Common myeloid progenitor, CD34-positive (primary cell): ENCODE measurements at regions not wholly inside any gene's neighbourhood (a gene's known extent, or its start where the extent isn't known, plus 50 kb on each side); places are given as distances from the start of the nearest gene placed in this dataset.
A peak's percentile ranks its signal among the peaks of the same experiment; 100 is the strongest.

Source experiments
- CTCF ChIA-PET: fragments of 350-600 bp; sonication (Branson Sonifier 250); formaldehyde crosslinking; loops from one replicate; lab custom pipeline; 2021; ENCODE audit warnings: antibody characterized with exemption; lab: Charles Lee
- POLR2A ChIA-PET: fragments of 350-600 bp; sonication (Branson Sonifier 250); formaldehyde crosslinking; loops from one replicate; lab custom pipeline; 2021; ENCODE audit warnings: antibody characterized with exemption; lab: Charles Lee
- DNase-seq, 3 donors: peaks; one replicate each; pipeline versions ENCODE4 v3.0.0 to v3.0.0-alpha.2; 2013
- H3K27ac ChIP-seq, 2 experiments: 1 replicate in 1 of 2; 2 replicates in 1 of 2; pipeline ENCODE4 v1.7.0; 2013; ENCODE audit warnings: inconsistent platforms in 2 of 2, low read length in 2 of 2, mild to moderate bottlenecking in 2 of 2, low read depth in 1 of 2, moderate library complexity in 1 of 2; ENCODE audit not compliant: severe bottlenecking in 2 of 2, insufficient read depth in 1 of 2, poor library complexity in 1 of 2
- H3K27me3 ChIP-seq, 5 experiments: replicated peaks in 2 of 5; 1 replicate in 3 of 5; 2 replicates in 2 of 5; pipeline versions ENCODE4 v1.6.1 to v1.7.0; 2013; ENCODE audit warnings: low read length in 4 of 5, mild to moderate bottlenecking in 2 of 5, moderate library complexity in 2 of 5, inconsistent platforms in 1 of 5; ENCODE audit not compliant: insufficient read depth in 5 of 5, control insufficient read depth in 4 of 5
- H3K36me3 ChIP-seq, 4 experiments: 1 replicate in 2 of 4; 2 replicates in 2 of 4; pipeline versions ENCODE4 v1.6.1 to v1.7.0; 2013; ENCODE audit warnings: low read length in 3 of 4, control low read depth in 1 of 4, mild to moderate bottlenecking in 1 of 4; ENCODE audit not compliant: control insufficient read depth in 4 of 4, insufficient read depth in 4 of 4
- H3K4me1 ChIP-seq, 4 experiments: 1 replicate in 3 of 4; 2 replicates in 1 of 4; pipeline versions ENCODE4 v1.6.1 to v1.7.1; 2013; ENCODE audit warnings: low read length in 3 of 4, mild to moderate bottlenecking in 3 of 4, control low read depth in 1 of 4, inconsistent platforms in 1 of 4, moderate library complexity in 1 of 4; ENCODE audit not compliant: control insufficient read depth in 4 of 4, insufficient read depth in 4 of 4; ENCODE audit errors: control extremely low read depth in 1 of 4
- H3K4me3 ChIP-seq, 7 experiments: 1 replicate in 4 of 7; 2 replicates in 3 of 7; pipeline versions ENCODE4 v1.5.1 to v1.7.0; 2013; ENCODE audit warnings: mild to moderate bottlenecking in 7 of 7, low read length in 6 of 7, moderate library complexity in 6 of 7, inconsistent platforms in 2 of 7, low read depth in 2 of 7, control low read depth in 1 of 7; ENCODE audit not compliant: insufficient read depth in 4 of 7, control insufficient read depth in 1 of 7; ENCODE audit errors: extremely low read depth in 1 of 7
- H3K9me3 ChIP-seq, 5 experiments: 1 replicate in 4 of 5; 2 replicates in 1 of 5; pipeline versions ENCODE4 v1.6.1 to v1.7.1; 2013; ENCODE audit warnings: low read length in 4 of 5, mild to moderate bottlenecking in 2 of 5, inconsistent platforms in 1 of 5, low read depth in 1 of 5, moderate library complexity in 1 of 5; ENCODE audit not compliant: control insufficient read depth in 4 of 5, insufficient read depth in 2 of 5; ENCODE audit errors: control extremely low read depth in 1 of 5
- WGBS: methylation state at CpG from one replicate; pipeline ENCODE4 v1.1.5; 2013; ENCODE audit not compliant: insufficient coverage; 5-methylcytosine and 5-hydroxymethylcytosine counted together

- H3K9me3 ChIP-seq = no peaks in the 10 kb centered on the region
- H3K4me1 ChIP-seq = no peaks in the 10 kb centered on the region
- H3K36me3 ChIP-seq = no peaks in the 10 kb centered on the region
- no peak overlapping the region for H3K27ac ChIP-seq
- POLR2A ChIA-PET = no interaction called here
- 100% methylated on average over 4 of the region's 5 CpGs for WGBS
- no peak overlapping the region for H3K4me3 ChIP-seq
- H3K27me3 ChIP-seq = no peaks in the 10 kb centered on the region
- no peak for DNase-seq
- CTCF ChIA-PET = no interaction called here
These were observed 551.5 kb downstream of the LMO4 start for GRCh38 chr1:87880098-87880760.

- H3K4me3 ChIP-seq = no peak overlapping the region
- ChIA-PET POLR2A (no interaction called here), CTCF (no interaction called here)
- no peaks in the 10 kb centered on the region for H3K9me3 ChIP-seq
- DNase-seq = no peak
- H3K4me1 ChIP-seq = no peaks in the 10 kb centered on the region
- H3K36me3 ChIP-seq = no peaks in the 10 kb centered on the region
- H3K27ac ChIP-seq = no peak overlapping the region
- 93% methylated on average over 2 of the region's 3 CpGs for WGBS
- no peaks in the 10 kb centered on the region for H3K27me3 ChIP-seq
These were observed 552.1 kb downstream of the LMO4 start for GRCh38 chr1:87880764-87881163.

DNA sequence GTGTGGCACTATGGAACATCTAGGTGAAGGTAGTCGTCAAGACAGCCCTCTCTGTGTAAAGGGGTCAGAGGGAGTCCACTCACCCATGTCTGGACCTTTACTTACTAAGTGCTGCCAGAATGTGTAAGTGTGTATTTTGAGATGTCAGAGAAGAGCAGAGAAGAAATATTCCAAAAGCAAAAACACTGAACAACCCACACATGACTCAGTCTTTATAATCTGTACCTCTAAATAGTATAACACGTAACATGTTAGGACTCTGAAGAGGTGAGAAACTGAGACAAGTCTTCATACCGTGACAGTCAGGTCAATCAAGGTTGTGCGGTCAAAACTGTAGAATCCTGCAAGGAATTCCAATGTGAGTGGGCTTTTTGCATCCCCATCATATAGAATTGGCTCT lies 555.2 kb downstream of the LMO4 start:
- Histone ChIP-seq H3K4me1 (peaks cover 1 to 16% (median 11%) of the 10 kb centered on the region in 4 experiments), H3K27me3 (no peaks in the 10 kb centered on the region), H3K27ac (no peak overlapping the region), H3K36me3 (no peaks in the 10 kb centered on the region), H3K9me3 (no peaks in the 10 kb centered on the region), H3K4me3 (no peak overlapping the region)
- ChIA-PET CTCF (no interaction called here), POLR2A (no interaction called here)
- WGBS = 100% methylated on average over 4 of the region's 4 CpGs
- no peak for DNase-seq

- WGBS = 100% methylated on average over 1 of the region's 7 CpGs
- ChIA-PET POLR2A (no interaction called here), CTCF (no interaction called here)
- DNase-seq = no peak
- peaks cover 1 to 16% (median 11%) of the 10 kb centered on the region in 4 experiments for H3K4me1 ChIP-seq
- H3K4me3 ChIP-seq = no peak overlapping the region
- no peaks in the 10 kb centered on the region for H3K27me3 ChIP-seq
- H3K27ac ChIP-seq = no peak overlapping the region
- H3K36me3 ChIP-seq = no peaks in the 10 kb centered on the region
- H3K9me3 ChIP-seq = no peaks in the 10 kb centered on the region
These were observed 555.9 kb downstream of the LMO4 start for GRCh38 chr1:87884581-87884980.

- no peaks in the 10 kb centered on the region for H3K9me3 ChIP-seq
- no peaks in the 10 kb centered on the region for H3K36me3 ChIP-seq
- POLR2A ChIA-PET = no interaction called here
- no peaks in the 10 kb centered on the region for H3K27me3 ChIP-seq
- no peak overlapping the region for H3K4me3 ChIP-seq
- peaks cover 1 to 16% (median 11%) of the 10 kb centered on the region in 4 experiments for H3K4me1 ChIP-seq
- H3K27ac ChIP-seq = no peak overlapping the region
- CTCF ChIA-PET = no interaction called here
- DNase-seq = no peak
- 96% methylated on average over 3 of the region's 4 CpGs for WGBS
These were observed 556.8 kb downstream of the LMO4 start for GRCh38 chr1:87885278-87886025.

DNA sequence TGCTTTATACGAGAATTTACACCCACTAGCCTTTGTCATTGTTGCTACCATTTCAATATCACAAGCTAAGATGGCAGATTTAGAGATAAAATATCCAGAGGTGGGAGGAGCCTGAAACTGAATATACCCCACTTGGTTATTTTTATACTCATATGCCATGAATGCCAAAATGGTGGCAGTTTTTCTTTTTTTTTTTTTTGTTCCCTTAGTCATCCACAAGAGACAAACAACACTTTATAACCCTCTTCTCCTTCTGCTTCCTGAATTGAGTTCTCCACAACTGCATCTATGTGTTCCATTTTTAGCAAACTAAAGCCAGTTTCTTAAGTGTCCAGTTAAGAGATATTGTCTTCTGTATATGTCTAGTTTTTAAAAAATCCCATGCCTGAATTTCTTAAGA lies 558.4 kb downstream of the LMO4 start:
- no peak overlapping the region for H3K4me3 ChIP-seq
- H3K9me3 ChIP-seq = no peaks in the 10 kb centered on the region
- no peaks in the 10 kb centered on the region for H3K27me3 ChIP-seq
- no CpG with 5 or more reads among the region's 1 CpG for WGBS
- CTCF ChIA-PET = interaction anchor here (0.9 kb wide), 1 partner anchor 21 kb away, joined by 3 read pairs; no protein-coding TSS in a partner anchor
- no peak overlapping the region for H3K27ac ChIP-seq
- peaks cover 1 to 16% (median 11%) of the 10 kb centered on the region in 4 experiments for H3K4me1 ChIP-seq
- POLR2A ChIA-PET = no interaction called here
- H3K36me3 ChIP-seq = no peaks in the 10 kb centered on the region
- peak in 2 of 3 donors; percentile 37 to 52 for DNase-seq

DNA sequence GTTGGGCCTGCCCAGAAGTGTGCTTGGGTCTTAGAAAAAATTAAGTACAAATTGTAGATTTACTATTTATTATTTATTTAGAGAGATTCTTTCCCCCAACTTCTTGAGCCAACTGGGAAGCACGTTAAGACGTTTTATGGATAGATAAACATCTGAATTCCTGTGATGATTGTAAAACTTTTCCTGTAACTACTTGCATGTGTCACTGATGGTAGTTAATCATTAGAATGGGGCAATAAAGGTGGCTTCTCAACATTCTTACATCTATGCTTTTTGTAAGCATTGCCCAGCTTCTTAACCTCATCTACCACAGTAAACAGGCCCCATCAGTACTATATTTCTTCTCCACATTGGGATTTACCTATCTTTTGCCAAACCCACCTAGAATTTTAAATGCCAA lies 559.8 kb downstream of the LMO4 start:
- ChIA-PET CTCF (no interaction called here), POLR2A (no interaction called here)
- H3K36me3 ChIP-seq = no peaks in the 10 kb centered on the region
- DNase-seq = no peak
- H3K4me1 ChIP-seq = peaks cover 6 to 22% (median 15%) of the 10 kb centered on the region in 4 experiments
- no peak overlapping the region for H3K27ac ChIP-seq
- no peak overlapping the region for H3K4me3 ChIP-seq
- no peaks in the 10 kb centered on the region for H3K9me3 ChIP-seq
- no CpG with 5 or more reads among the region's 2 CpGs for WGBS
- no peaks in the 10 kb centered on the region for H3K27me3 ChIP-seq
